Astrocyte of the cerebellum (primary cell): ENCODE measurements at regions not wholly inside any gene's neighbourhood (a gene's known extent, or its start where the extent isn't known, plus 50 kb on each side); places are given as distances from the start of the nearest gene placed in this dataset.

Experiments
- DNase-seq: peaks from one replicate; pipeline ENCODE4 v3.0.0-alpha.2; 2011; ENCODE audit warnings: low read depth
- H3K4me3 ChIP-seq: 2 replicates; pipeline ENCODE4 v1.5.1; 2011; ENCODE audit warnings: mild to moderate bottlenecking, low read depth, low read length, moderate library complexity
- in situ Hi-C: cut with HindIII; loops from 2 replicates; pipeline ENCODE4 v1.10.0; 2017; ENCODE audit warnings: low sequenced_read_pairs
- TF ChIP-seq, protein P1 (sequence below): IDR thresholded peaks from 2 replicates; pipeline ENCODE4 v1.5.1; 2012; ENCODE audit warnings: low read length, low read depth, moderate library complexity, mild to moderate bottlenecking; ENCODE audit errors: missing control alignments

DNA sequence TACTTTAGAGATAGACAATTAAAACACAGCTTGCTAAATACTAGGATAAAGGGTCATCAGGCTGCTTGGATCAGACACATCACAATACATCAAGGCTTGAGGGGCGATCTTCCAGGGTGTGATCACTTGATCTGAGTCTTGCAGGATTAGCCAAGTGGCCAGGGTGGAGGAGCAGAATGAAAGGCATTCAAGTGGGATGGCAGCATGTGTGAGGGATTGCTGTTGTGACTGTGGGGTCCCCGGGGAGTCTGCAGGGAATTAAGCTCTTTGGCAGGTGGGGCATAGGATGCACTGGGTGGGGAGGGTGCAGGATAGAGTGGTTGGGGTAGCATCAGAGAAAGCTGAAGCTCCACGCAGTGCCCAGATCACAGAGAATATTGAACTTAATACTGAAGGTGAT, 58.0 kb upstream of the TMEM163 start:
- TF ChIP-seq, protein P1, sequence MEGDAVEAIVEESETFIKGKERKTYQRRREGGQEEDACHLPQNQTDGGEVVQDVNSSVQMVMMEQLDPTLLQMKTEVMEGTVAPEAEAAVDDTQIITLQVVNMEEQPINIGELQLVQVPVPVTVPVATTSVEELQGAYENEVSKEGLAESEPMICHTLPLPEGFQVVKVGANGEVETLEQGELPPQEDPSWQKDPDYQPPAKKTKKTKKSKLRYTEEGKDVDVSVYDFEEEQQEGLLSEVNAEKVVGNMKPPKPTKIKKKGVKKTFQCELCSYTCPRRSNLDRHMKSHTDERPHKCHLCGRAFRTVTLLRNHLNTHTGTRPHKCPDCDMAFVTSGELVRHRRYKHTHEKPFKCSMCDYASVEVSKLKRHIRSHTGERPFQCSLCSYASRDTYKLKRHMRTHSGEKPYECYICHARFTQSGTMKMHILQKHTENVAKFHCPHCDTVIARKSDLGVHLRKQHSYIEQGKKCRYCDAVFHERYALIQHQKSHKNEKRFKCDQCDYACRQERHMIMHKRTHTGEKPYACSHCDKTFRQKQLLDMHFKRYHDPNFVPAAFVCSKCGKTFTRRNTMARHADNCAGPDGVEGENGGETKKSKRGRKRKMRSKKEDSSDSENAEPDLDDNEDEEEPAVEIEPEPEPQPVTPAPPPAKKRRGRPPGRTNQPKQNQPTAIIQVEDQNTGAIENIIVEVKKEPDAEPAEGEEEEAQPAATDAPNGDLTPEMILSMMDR, result no peak
- no peak overlapping the region for H3K4me3 ChIP-seq
- in situ Hi-C loops, result no loop called here
- no peak for DNase-seq

DNA sequence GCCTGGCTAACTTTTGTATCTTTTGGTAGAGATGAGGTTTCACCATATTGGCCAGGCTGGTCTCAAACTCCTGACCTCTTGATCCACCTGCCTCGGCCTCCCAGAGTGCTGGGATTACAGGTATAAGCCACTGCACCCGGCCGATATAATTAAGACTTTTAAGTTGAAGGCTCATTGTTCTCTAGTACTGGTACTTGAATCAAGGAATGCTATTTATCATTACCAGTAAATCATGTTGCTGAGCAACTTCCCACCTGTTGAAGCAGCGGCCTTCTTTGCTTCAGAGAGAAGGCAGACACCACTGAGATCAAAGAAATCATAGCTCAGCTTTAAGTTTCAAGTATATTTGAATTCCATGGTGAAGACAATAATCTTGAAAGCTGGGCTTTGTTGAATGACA, 58.8 kb upstream of the TMEM163 start:
- no peak for DNase-seq
- in situ Hi-C loops, result no loop called here
- TF ChIP-seq, protein P1, result no peak
- H3K4me3 ChIP-seq, result no peak overlapping the region

DNA sequence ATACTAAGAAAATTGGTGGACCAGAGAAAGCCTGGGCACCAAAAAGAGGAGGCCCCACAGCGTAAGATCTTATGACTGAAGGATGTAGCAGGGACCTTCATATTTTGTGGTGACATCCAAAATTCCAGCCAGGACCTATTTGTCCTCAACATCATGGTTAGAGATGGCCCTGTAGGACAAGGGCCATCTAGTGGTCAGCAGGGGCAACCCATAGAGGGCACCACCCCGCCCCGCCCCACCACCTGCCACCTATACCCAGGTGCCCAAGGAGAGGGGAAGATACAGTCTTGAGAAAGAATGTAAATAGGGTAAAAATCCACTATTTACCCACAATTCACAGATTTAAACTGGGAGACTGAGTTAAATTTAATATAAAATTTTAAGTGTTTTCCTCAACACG, 59.6 kb upstream of the TMEM163 start:
- TF ChIP-seq, protein P1, result no peak
- H3K4me3 ChIP-seq, result no peak overlapping the region
- in situ Hi-C loops, result no loop called here
- DNase-seq, result no peak

DNA sequence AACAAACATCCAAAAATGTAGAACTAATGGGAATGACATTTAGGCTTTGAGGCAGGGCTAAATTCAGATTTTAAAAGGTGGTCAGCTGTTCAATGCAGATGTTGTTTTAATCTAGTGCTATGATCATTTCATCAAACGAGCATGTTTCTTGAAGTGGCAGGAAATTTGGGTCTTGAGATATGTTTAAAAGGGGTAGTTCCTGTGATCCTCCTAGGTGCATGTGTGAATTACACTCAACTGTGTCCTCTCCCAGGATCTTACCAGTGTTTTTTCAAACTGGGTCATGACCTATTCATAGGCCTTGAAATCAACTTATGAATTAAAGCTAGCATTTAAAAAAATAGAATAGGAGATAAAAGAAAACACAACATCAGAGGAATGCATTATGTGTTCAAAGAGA, 57.4 kb upstream of the ACMSD start:
- in situ Hi-C loops, result no loop called here
- TF ChIP-seq, protein P1, result no peak
- DNase-seq, result no peak
- no peak overlapping the region for H3K4me3 ChIP-seq

DNA sequence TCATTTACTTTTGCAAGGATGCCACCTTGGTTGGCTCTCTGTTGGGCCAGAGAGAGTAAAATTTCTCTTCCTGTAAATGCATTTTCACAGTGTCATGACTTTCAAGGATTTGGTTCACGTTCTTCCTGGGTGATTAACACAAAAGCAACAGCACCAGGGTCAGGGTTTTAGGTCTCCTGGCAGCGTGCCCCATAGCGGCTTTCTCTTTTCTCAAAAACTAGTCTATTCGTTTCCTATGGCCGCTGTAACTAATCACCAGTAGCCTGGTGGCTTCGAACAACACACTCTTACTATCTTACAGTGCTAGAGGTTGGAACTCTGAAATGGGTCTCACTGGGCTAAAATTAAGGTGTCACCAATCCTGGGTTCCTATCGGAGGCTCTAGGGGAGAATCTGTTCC, 56.3 kb upstream of the ACMSD start:
- TF ChIP-seq, protein P1, result no peak
- no peak overlapping the region for H3K4me3 ChIP-seq
- DNase-seq, result no peak
- in situ Hi-C loops, result no loop called here

DNA sequence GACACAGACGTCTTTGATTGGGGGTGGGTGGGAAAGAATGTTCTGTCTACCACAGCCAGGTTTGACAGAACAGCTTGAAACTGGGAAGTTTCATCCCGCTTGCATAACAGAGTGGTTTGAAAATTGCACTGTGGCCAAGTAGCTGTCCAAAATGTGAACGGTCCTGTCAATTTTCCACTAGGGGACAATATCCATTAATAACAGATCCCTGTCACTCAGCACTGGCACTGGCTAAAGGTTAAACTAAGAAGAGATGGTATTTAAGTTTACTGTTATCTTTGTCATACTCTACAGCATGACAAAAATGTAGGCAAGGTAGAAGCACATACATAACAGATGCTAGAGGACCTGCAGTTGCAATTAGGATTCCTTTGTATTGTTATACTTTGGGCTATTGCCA, 55.6 kb upstream of the ACMSD start:
- no peak overlapping the region for H3K4me3 ChIP-seq
- DNase-seq, result peak; percentile 12
- in situ Hi-C loops, result no loop called here
- TF ChIP-seq, protein P1, result no peak

DNA sequence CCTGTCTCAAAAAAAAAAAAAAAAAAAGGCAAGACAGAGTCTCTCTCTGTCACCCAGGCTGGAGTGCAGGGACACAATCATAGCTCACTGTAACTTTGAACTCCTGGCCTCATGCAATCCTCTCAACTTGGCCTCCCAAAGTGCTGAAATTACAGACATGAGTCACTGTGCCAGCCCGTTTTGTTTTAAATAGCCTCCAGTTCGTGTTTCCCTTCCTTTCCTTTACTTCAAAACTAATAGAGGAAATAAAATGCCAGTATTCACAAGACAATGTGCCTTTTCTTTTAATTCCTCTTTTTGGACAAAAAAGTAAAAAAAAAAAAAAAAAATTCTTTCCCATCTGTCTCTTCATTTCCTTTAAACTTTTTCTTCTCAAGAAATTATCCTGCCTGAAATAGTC, 54.5 kb upstream of the ACMSD start:
- DNase-seq, result no peak
- TF ChIP-seq, protein P1, result no peak
- in situ Hi-C loops, result no loop called here
- no peak overlapping the region for H3K4me3 ChIP-seq
